ENCODE measurements at regions not wholly inside any gene's neighbourhood (a gene's known extent, or its start where the extent isn't known, plus 50 kb on each side); places are given as distances from the start of the nearest gene placed in this dataset.

DNA sequence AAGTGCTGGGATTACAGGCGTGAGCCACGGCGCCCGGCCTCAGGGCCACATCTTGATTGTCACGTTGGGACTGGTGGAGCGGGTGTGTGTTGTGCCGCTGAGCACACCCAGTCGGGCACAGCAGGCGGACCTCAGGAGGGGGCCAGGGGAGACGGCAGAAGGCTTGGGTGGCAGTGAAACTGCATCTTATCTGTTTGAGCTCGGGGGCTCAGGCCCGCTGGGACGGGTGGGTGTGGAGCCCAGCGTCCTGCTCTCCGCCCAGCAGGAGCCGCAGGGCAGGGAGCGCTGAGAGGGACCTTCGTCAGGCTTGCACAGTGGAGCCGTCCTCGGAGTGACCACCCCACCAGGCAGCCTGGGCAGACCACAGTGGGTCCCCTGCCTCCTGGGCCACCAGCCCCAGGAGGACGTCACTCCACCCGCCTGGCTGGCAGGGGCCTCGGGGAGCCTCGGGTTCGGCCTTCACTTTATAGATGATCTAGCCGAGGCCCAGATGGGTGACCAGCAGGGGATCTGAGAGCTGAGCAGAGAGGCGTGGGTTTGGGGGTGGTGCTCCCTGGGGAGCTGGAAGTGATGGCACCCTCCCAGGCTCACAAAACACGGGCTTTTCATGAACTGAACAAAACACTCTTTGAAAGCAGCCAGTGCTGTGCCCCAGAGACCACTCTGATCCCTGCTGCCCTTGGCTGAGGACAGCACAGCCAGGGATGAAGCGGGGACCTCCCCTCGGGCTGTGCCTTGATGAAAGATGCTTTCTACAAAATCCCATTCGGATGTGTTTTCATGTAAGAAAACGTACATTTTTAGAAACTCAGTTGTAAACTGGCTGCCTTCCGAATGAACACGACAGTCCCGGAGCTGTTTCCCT is 181.1 kb downstream of the SEC14L1 start:
- no peak for DNase-seq

DNA sequence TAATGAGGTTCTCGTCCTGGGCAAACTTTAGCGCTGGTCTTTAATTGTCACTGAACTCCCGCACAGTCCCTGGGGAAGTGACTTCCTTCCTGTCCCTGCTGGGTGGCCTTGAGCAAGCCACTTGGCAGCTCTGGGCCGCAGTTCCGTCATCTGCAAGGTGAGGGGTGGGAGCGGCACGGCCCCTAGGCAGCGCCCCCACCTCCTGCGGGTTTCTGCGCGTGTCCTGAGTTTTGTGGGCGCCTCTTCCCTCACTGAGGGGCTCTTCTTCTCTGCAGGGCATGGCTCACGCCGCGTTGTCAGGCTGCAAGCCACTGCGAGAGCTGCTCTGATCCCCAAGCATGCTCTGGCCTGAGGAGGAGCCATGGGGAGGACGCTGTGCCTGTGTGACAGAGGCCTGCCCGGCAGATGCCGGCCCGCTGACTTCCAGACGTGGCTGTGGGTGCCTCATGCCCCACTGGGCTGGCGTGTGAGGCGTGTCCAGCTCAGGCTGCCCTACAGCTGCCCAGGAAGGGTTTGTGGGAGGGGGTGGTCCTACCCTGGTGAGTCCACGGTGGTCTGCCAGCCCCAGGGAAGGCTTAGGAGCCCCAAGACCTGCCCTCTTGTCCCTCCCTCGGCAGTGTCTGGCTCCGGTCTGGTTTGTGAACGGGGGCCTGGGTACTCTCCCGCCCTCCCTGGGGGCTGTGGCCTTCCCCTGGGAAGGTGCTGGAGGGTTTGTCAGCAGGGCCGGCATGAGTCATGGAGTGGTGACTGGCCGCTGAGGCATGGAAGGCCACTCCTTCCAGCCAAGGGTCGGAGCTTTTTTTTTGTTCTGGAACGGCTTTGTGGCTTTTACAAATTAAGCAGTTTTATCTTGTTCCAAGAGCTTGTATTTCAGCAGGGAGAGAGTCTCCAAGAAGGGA is 182.0 kb downstream of the SEC14L1 start:
- DNase-seq, result no peak

DNA sequence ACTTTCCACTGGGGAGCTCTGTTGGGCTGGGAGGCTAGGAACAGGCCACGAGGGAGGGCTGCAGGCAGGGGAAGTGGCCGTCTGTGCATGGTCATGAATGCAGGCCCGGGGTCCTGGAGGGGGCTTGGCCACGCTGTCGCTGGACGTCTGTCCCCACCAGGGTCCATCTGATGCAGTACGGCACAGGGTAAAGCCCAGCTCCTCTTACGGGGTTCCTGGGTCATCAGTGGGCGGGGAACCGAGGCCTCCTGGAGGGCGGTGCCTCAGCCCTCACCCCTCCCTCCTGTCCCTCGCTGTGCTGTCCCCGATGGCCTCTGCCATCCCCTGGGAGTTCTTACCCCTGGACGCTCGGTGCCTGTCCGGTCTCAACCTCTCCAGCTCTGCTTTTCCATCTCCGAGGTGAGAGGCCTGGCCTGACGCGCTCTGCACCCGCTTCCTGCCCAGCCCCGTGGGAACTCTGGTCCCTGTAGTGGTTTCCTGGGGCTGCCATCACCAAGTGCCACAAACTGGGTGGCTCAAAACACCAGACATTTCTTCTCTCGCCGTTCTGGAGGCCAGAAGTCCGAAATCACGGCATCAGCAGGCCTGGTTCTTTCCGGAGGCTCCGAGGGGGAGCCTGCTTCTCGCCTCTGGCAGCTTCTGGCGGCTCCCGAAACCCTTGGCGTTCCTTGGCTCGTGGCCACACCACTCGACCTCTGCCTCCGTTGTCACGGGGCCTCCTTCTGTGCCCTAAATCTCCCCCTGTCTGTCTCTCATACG is 182.8 kb downstream of the SEC14L1 start:
- no peak for DNase-seq

DNA sequence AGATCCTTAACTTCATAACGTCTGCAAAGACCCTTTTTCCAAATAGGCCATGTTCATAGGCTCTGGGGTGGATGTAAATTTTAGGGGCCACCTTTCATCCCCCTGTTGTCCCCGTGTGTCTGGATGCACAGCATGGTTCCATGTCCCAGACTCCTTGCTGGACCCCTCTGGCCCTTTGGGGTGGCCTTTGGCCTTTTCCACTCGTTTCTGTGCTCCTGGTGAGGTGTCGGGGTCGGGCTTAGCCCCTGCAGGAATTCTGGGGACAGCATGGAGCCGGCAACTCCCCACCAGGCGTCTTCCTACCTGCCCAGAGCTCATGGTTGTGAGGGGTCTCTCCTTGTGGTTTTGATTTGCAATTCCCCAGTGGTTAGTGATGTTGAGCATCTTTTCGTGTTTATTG is 183.5 kb downstream of the SEC14L1 start:
- DNase-seq, result no peak

DNA sequence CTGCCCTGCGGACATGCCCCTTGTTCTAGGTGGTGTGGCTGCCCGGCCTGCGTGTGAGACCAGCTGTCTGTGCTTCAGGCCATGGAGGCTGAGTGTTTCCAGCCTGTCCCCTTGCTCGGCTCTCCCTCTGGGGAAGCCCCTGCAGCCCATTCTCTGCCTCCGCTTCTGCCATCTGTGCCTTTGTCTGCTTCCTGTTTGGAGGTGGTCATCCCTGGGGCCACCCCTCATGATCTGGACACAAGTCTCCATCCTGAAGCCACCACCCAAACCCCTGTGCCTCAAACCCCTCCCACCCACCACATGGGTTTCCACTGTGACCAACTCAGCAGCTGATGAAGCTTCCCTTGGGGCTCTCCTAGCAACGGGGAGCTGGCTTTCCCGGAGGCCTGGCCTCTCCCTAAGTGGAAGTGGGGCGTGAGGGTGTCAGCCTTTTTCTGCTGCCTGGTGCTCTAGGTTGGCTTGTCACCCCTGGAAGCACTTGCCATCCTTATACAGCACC is 184.9 kb downstream of the SEC14L1 start:
- no peak for DNase-seq

DNA sequence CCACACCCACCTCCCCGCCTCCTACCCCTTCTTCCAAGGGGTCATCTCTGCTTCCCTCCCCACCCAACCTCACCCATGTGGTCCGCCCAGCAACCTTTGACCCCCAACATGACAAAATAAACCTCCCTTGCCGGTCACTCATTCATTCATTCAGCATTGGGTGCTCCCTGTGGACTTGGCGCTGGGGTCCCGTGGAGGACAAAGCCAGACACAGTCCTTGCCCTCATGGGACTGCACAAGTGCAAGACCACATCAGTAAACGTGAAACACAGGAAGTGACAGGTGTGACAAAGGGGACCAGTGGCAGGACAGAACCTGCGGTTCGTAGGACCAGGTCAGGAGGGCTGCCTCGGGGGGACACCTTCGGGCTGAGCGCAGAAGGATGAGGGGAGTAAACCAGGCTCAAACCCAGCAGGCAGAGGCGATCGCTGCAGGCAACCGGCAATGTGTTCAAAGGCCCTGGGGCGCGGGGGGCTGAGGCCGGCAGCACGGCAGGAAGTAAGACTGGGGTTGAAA is 185.4 kb downstream of the SEC14L1 start:
- no peak for DNase-seq

DNA sequence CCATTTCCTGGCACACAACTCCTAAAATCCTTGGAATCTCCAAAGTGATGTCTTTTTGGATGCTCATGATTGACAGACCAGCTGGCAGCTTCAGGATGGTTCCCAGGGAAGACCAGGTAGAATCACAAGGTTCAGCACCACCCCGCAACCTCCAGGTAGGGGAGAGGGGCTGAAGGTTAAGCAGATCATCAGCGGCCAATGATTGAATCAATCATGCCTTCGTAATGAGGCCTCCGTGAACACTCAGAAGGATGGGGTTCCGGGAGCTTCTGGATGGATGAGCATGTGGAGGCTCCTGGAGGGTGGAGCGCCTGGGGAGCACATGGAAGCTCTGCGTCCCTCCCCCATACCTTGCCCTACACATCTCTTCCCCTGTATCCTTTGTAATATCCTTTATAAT is 185.9 kb downstream of the SEC14L1 start:
- DNase-seq, result no peak

DNA sequence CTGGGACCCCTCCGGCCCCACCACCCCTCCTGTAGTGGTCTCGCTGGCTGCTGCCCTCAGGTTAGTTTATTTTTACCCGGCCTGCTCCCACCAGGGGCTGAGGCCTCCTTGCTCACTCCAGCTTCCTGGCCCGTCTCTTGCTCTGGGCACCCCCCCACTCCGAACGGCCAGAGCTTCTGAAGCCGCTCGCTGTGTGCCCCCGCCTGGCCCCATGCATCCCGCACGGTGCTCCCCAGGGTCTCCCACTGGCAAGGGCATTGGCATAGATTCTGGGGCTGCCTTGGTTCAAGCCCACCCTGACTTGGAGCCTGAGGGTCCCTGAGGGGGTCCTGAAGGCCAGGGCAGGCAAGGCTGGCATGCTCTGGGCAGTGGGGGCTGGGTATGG is 186.4 kb downstream of the SEC14L1 start:
- no peak for DNase-seq

DNA sequence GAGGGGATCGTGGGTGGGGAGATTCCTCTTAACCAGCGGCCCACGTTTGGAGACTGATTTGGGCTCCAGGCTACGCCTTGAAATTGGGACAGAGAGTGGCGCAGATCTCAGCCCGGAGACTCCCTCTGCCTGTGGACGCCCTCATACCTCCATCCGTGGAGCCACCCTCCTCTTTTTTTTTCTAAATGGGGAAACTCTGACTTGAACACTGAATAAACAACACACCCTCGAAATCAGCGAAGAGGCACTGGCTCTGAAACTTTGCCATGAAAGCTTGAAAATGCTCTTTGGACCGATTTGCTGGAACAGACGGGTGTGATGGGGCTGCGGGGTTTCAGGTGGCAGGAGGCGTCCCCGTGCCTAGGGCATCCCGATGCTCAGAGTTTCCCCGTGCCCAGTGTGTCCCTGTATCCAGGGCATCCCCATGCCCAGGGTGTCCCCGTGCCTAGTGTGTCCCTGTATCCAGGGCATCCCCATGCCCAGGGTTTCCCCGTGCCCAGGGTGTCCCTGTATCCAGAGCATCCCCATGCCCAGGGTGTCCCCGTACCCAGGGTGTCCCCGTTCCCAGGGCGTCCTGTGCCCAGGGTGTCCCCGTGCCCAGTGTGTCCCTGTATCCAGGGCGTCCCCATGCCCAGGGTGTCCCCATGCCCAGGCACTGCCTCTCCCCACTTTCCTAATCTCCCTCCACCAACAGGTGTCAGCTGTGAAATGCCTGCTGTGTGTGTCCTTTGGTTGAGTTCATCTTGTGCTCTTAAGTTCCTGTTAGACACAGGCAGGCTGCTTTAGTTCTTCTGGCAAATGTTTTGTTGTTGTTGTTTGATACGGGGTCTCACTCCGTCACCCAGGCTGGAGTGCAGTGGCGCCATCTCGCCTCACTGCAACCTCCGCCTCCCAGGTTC is 187.0 kb downstream of the SEC14L1 start:
- no peak for DNase-seq

DNA sequence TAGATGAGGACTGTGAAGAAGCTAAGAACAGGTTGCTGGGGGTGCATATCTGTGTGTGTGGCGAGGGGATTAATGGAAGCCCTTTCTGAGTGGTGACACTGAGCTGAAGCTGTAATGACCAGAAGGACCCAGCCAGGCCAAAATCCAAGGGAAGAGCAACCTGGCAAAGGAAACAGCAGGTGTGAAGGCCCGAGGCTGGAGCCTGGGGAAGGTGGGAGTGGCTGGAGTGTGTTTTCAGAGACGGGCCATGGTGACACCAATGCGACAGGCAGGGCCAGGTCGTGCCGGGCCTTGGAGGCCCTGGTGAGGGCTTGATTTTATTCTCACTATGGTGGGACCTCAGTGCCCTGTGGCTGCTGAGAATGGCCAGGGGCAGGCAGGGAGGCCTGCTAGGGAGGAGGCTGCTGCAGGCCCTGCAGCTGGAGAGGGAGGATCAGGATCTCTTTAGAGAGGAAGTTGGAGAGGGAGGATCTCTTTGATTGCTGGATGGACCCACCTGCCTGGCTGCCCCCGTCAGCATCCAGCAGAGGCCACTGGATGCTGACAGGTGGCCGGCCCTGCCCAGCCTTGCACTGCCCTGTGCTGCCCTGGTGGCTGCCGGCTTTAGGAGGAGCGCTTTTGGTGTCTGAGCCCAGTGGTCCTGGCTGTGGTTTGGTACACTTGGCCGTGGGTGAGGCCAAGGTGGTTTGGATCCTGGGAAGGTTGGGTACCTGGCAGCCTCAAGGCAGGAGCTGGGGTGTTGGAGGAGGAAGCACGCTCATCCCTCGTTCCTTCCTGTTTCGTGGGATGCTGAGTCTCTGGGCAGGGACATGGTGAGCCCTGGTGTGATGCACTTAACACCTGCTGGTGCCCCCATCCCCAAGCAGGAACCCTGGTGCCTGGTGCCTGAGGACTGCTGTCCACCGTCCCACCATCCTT is 188.3 kb downstream of the SEC14L1 start:
- no peak for DNase-seq

DNA sequence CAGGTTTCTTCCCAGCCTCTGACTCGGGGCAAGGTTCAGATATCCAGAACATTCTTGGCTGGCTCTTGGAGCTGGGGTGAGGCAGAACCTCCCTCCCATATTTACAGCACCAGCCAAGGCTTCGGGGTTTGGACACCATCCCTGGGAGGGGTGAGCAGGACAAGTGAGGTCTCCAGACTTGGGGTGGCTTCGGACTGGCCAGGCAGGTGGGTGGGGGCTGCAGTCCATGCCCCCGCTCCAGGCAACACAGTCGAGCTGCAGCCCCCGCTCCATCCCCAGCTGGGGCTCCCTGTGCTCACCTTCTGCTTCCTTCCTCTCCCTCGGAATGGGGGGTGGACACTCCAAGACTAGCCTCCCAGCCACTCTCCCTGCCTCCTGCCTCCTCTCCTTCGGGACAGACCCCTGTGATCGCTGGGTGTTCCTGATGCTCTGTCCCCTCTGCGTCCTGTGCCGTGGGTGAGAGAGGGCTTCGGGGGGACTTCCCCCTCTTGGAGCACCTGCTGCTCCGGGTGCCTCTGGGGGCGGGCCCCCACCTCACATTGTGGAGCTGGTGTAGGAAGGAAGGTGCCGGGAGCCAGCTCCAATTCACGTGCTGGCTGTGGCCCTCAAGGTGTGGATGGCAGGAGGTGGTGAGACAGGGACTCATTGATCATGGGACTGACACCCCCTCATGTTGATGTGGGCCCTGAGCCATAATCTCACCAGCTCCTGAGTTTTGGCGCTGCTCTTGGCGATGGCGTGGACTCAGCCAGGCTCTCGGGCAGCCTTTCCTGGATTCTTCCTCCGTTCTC is 189.2 kb downstream of the SEC14L1 start:
- no peak for DNase-seq

DNA sequence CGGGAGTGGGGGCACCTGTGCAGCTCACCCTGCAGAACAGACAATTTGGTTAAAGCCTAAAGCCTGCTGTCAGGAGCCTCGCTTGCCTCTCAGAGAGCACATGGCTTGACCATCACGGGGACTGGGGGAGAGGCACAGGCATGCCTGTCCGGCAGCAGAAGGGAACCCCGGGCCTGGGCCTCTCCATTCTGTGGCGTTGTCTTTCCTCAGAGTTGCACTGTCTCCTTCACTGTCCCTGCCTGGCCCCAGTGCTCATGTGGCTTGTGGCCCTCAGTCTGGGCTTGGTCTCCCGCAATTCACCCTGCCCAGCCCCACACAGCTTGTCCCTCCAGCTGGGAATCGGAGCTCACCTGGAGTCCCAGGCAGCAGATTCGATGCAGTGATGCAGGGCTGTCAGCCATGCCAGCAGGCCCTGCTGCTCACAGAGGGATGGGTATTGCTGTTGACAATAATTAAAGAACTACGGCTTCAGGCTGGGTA is 189.9 kb downstream of the SEC14L1 start:
- DNase-seq, result no peak

DNA sequence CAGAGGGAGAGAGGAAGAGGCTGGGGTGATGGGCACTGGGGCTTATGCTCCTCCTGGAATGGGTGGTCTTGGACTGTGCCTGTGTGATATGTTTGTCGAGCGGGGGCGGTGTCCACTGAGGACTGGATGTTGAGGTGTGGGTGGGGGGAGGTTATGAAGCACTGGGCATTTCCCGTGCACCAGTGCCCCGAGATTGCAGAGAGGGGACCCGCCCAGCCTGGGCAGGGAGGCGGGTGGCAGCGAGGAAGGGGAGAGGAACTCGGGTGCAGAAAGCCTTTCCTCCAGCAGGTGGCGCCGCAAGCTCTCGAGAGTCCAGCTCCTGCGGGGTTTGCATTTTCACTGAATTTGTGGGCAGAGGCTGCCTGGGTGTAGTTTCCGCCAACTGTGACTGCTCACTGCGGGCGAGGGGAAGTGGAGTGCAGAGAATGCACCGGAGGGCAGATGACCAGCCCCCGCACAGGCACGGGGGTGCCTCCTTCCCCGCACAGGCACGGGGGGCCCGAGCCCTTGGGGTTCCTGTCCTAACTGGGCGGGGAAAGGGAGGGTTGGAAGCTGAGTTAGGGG is 190.6 kb downstream of the SEC14L1 start:
- peak; percentile 79 for DNase-seq

DNA sequence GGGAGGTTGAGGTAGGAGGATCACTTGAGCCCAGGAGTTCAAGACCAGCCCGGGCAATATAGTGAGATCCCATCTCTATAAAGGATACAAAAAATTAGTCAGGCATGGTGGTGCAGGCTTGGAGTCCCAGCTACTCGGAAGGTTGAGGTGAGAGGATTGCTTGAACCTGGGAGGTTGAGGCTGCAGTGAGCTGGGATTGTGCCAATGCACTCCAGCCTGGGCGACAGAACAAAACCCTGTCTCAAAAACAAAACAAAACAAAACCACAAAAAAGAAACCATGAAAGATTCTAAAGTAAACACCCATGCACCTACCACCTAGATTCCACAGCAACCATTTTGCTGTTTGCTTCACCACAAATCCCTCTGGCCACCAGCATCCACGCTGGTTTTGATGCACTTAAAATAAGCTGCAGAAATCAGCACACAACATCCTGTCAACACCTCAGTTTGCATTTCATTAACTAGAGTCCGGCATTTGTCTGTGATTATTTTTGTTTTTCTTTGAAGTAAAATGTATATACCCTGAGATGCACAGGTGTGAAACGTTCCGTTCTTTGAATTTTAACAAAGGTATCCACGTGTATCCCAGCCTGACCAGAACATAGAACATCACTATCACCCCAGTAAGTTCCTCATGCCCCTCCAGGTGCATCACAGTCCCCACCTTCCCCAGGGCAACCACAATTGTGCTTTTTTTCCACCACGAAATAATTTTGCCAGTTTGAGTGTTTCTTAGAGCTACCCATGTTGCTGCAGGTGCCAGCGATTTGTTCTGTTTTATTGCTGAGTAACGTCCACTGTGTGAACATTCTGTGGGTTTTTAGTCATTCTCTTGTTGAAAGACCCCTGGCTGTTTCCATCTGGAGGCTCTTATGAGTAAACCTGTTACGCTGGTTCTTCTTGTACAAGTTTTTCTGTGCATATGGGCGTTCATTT is 191.5 kb downstream of the SEC14L1 start:
- DNase-seq, result no peak

DNA sequence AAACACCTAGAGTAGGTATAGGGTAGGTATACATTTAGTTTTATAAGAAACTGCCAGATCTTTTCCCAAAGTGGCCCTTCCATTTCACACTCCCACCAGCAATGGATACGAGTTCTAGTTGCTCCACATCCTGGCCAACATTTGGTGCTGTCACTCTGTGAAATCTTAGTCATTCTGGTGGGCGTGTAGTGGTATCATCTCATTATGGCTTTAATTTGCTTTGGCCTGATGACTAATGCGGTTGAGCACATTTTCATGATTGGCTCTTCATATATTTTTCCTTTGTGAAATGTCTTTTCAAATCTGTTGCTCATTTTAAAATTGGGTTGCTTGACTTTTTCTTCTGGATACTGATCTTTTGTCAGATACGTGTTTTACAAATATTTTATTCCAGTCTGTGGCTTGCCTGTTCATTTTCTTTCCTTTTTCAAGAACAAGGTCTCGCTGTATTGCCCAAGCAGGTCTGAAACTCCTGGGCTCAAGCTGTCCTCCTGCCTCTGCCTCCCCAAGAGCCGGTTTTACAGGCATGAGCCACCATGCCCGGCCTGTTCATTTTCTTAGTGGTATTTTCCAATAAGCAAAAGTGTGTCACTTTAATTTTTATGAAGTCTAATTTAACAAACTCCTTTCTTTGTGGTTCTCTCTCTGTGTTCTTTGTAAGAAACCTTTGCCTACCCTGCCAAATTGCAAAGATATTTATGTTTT is 192.4 kb downstream of the SEC14L1 start:
- peak; percentile 74 for DNase-seq

DNA sequence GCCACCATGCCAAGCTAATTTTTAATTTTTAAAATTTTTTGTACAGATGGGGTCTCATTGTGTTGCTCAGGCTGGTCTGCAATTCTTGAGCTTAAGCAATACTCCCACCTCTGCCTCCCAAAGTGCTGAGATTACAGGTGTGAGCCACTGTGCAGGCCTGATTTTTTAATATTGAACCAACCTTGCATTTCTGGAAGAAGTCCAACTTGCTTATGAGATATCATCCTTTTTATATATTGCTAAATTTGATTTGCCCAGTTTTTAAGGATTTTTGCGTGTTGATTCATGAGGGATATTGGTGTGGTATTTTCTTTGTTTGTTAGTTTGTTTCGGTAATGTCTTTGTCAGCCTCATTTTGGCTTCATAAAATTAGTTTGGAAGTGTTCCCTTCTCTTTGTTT is 196.4 kb downstream of the SEC14L1 start:
- no peak for DNase-seq

DNA sequence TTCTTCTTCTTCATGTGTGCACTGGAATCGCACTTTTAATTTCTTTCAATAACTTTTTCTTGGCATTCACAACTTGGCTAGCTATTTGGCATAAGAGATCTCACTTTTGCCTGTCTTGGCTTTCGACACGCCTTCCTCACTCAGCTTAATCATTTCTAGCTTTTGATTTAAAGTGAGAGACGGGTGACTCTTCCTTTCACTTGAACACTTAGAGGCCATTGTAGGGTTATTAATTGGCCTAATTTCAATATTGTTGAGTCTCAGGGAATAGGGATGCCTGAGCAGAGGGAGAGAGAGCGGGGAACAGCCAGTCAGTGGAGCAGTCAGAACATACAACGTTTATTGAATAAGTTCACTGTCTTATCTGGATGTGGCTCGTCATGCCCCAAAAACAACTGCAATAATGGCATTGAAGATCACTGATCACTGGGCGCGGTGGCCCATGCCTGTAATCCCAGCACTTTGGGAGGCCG is 200.3 kb downstream of the SEC14L1 start:
- DNase-seq, result no peak

All from skin of body (tissue), 1 donor.